ENCODE measurements at regions not wholly inside any gene's neighbourhood (a gene's known extent, or its start where the extent isn't known, plus 50 kb on each side); places are given as distances from the start of the nearest gene placed in this dataset.

GRCh38 chr5:1692381-1692780 is 107.3 kb downstream of the MRPL36 start:
- TF ChIP-seq EZH2phosphoT487 (IDR thresholded peaks at IDR 0.05; ENCODE audit: insufficient read depth, low read depth) (no peak), EZH2 (IDR thresholded peaks at IDR 0.05; ENCODE audit: insufficient read depth, poor library complexity, severe bottlenecking) (no peak)

Data from GM23248 (cell line).